ENCODE measurements at regions not wholly inside any gene's neighbourhood (a gene's known extent, or its start where the extent isn't known, plus 50 kb on each side); places are given as distances from the start of the nearest gene placed in this dataset.
"Not testable (repeated sequence)": the region's sequence is repeated elsewhere in the genome, so short reads cannot be mapped to it uniquely, and the experiment has no call there.

GRCh38 chr5:8814105-8814504, 731.8 kb downstream of the SEMA5A start:
- no peak for DNase-seq

- no peak for DNase-seq
These were observed 721.5 kb downstream of the SEMA5A start for GRCh38 chr5:8824371-8824770.

- no peak for DNase-seq
These were observed 720.6 kb downstream of the SEMA5A start for GRCh38 chr5:8825139-8825757.

- DNase-seq = no peak
These were observed 719.4 kb downstream of the SEMA5A start for GRCh38 chr5:8826508-8826907.

GRCh38 chr5:8827696-8828095, 718.2 kb downstream of the SEMA5A start:
- DNase-seq = no peak

GRCh38 chr5:8828596-8829322, 717.1 kb downstream of the SEMA5A start:
- no peak for DNase-seq

- no peak for DNase-seq
These were observed 716.4 kb downstream of the SEMA5A start for GRCh38 chr5:8829323-8830029.

GRCh38 chr5:8831251-8831650, 714.6 kb downstream of the SEMA5A start:
- DNase-seq = no peak

- no peak for DNase-seq
These were observed 714.0 kb downstream of the SEMA5A start for GRCh38 chr5:8831854-8832253.

- DNase-seq = peak in 12 of 14 donors; percentile 15 to 88 (median 70)
These were observed 706.4 kb downstream of the SEMA5A start for GRCh38 chr5:8839361-8840055.

GRCh38 chr5:8840237-8840636, 705.6 kb downstream of the SEMA5A start:
- no peak for DNase-seq

GRCh38 chr5:8840746-8841145, 705.1 kb downstream of the SEMA5A start:
- not testable (repeated sequence) for DNase-seq

GRCh38 chr5:8842971-8843551, 702.8 kb downstream of the SEMA5A start:
- DNase-seq = peak in 4 of 14 donors; percentile 21 to 48 (median 46)

GRCh38 chr5:8843771-8844170, 702.1 kb downstream of the SEMA5A start:
- DNase-seq = peak in 5 of 14 donors; percentile 20 to 62 (median 47)

- DNase-seq = no peak
These were observed 701.7 kb downstream of the SEMA5A start for GRCh38 chr5:8844206-8844605.

- no peak for DNase-seq
These were observed 701.0 kb downstream of the SEMA5A start for GRCh38 chr5:8844847-8845246.

GRCh38 chr5:8845296-8845695, 700.6 kb downstream of the SEMA5A start:
- DNase-seq = no peak

- no peak for DNase-seq
These were observed 697.5 kb downstream of the SEMA5A start for GRCh38 chr5:8848366-8848765.

- DNase-seq = no peak
These were observed 696.8 kb downstream of the SEMA5A start for GRCh38 chr5:8848997-8849594.

GRCh38 chr5:8851101-8851500, 694.8 kb downstream of the SEMA5A start:
- DNase-seq = no peak

- no peak for DNase-seq
These were observed 688.8 kb downstream of the SEMA5A start for GRCh38 chr5:8857051-8857450.

GRCh38 chr5:8861764-8862163, 684.1 kb downstream of the SEMA5A start:
- no peak for DNase-seq

Data from C1 segment of cervical spinal cord (tissue), 14 donors.